Neural crest cell (in vitro differentiated cells): ENCODE measurements at regions not wholly inside any gene's neighbourhood (a gene's known extent, or its start where the extent isn't known, plus 50 kb on each side); places are given as distances from the start of the nearest gene placed in this dataset.
A peak's percentile ranks its signal among the peaks of the same experiment; 100 is the strongest.

ENCODE experiments used
- DNase-seq: peaks from one replicate; pipeline ENCODE4 v3.0.0; 2021; ENCODE audit warnings: low read depth, mixed read lengths, low spot score
- H3K27ac Mint-ChIP-seq: one replicate; pipeline ENCODE4 v1.8.0; 2021; ENCODE audit warnings: mild to moderate bottlenecking, mixed read lengths; ENCODE audit not compliant: unreplicated experiment
- H3K27me3 Mint-ChIP-seq: 2 replicates; pipeline ENCODE4 v1.8.0; 2021; ENCODE audit warnings: low read depth, mild to moderate bottlenecking, mixed read lengths
- H3K36me3 Mint-ChIP-seq: 2 replicates; pipeline ENCODE4 v1.8.0; 2021; ENCODE audit warnings: low read depth, mild to moderate bottlenecking, mixed read lengths
- H3K4me1 Mint-ChIP-seq: 2 replicates; pipeline ENCODE4 v1.8.0; 2021; ENCODE audit warnings: mixed read lengths
- H3K4me3 Mint-ChIP-seq: one replicate; pipeline ENCODE4 v1.8.0; 2021; ENCODE audit warnings: mild to moderate bottlenecking, mixed read lengths
- H3K9me3 Mint-ChIP-seq: 2 replicates; pipeline ENCODE4 v1.8.0; 2021; ENCODE audit warnings: mixed read lengths
- CTCF ChIP-seq: fragments of 200-600 bp; sonication (generic); conservative IDR thresholded peaks from 2 replicates; pipeline ENCODE4 v1.5.0; 2021; ENCODE audit warnings: antibody characterized with exemption, mild to moderate bottlenecking

DNA sequence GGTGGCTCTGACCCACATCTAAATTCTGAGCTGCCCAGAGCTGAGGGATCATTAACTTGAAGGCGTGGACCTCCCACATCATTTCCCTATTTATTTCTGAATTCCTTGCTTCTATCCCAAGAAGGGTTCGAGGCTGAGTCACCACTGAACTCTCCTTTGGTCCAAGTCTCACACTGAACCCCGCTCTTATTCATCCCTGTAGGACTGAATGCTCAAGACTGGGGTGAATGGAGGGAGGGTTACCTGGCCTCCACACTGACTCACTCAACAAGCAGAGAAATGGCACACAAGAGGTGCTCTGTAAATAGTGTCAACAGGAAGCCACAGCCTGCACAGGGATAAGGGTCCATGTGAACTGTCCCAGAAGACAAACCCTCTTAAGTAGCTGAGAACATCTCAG lies 79.1 kb upstream of the FSTL4 start:
- no peak for DNase-seq
- H3K36me3 Mint-ChIP-seq, result no peaks in the 10 kb centered on the region
- TF ChIP-seq CTCF, result no peak
- no peak overlapping the region for H3K4me3 Mint-ChIP-seq
- H3K27ac Mint-ChIP-seq, result no peak overlapping the region
- peaks cover 32% of the 10 kb centered on the region for H3K27me3 Mint-ChIP-seq
- H3K9me3 Mint-ChIP-seq, result no peaks in the 10 kb centered on the region
- no peaks in the 10 kb centered on the region for H3K4me1 Mint-ChIP-seq

- no peak for TF ChIP-seq CTCF
- H3K4me3 Mint-ChIP-seq, result no peak overlapping the region
- no peaks in the 10 kb centered on the region for H3K4me1 Mint-ChIP-seq
- H3K27ac Mint-ChIP-seq, result peak overlapping the region; percentile 63
- no peaks in the 10 kb centered on the region for H3K36me3 Mint-ChIP-seq
- H3K27me3 Mint-ChIP-seq, result peaks cover 32% of the 10 kb centered on the region
- H3K9me3 Mint-ChIP-seq, result no peaks in the 10 kb centered on the region
- DNase-seq, result no peak
Observed at GRCh38 chr5:133690746-133691145, 78.4 kb upstream of the FSTL4 start.

- H3K9me3 Mint-ChIP-seq, result no peaks in the 10 kb centered on the region
- no peak for TF ChIP-seq CTCF
- peak overlapping the region; percentile 83 for H3K27ac Mint-ChIP-seq
- DNase-seq, result no peak
- peaks cover 29% of the 10 kb centered on the region for H3K27me3 Mint-ChIP-seq
- no peaks in the 10 kb centered on the region for H3K36me3 Mint-ChIP-seq
- no peaks in the 10 kb centered on the region for H3K4me1 Mint-ChIP-seq
- H3K4me3 Mint-ChIP-seq, result no peak overlapping the region
Observed at GRCh38 chr5:133688391-133688790, 76.0 kb upstream of the FSTL4 start.

GRCh38 chr5:133687212-133688061 lies 75.1 kb upstream of the FSTL4 start:
- no peak overlapping the region for H3K4me3 Mint-ChIP-seq
- H3K27ac Mint-ChIP-seq, result peak overlapping the region; percentile 73
- H3K36me3 Mint-ChIP-seq, result no peaks in the 10 kb centered on the region
- peaks cover 24% of the 10 kb centered on the region for H3K27me3 Mint-ChIP-seq
- no peaks in the 10 kb centered on the region for H3K9me3 Mint-ChIP-seq
- no peak for DNase-seq
- no peaks in the 10 kb centered on the region for H3K4me1 Mint-ChIP-seq
- no peak for TF ChIP-seq CTCF

DNA sequence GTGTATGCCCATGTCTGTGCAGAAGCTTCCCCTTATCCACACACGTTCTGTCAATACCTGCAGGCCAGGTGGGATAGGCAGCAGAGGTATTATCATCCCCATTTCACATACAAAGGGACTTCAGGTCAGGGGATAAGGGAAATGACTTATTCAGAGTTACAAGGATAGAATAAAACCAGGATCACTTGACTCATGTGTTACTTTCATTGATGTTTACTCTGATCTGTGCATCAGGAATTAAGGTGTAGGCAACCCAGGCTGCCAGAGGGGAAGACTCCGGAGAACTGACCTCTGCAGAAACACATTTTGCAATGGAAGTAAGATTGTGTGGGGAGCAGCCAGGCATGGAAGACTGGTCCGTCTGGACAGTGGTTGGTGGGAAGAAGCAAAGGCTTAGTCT lies 74.2 kb upstream of the FSTL4 start:
- Mint-ChIP-seq H3K36me3 (no peaks in the 10 kb centered on the region), H3K4me1 (peaks cover 4% of the 10 kb centered on the region), H3K27me3 (peaks cover 21% of the 10 kb centered on the region), H3K27ac (no peak overlapping the region), H3K9me3 (no peaks in the 10 kb centered on the region), H3K4me3 (no peak overlapping the region)
- DNase-seq, result no peak
- TF ChIP-seq CTCF, result no peak
